ENCODE measurements at regions not wholly inside any gene's neighbourhood (a gene's known extent, or its start where the extent isn't known, plus 50 kb on each side); places are given as distances from the start of the nearest gene placed in this dataset.
"Not testable (repeated sequence)": the region's sequence is repeated elsewhere in the genome, so short reads cannot be mapped to it uniquely, and the experiment has no call there.

- no peak for TF ChIP-seq HMGA2 (CRISPR knock-in tag; IDR thresholded peaks at IDR 0.05)
- no peak for TF ChIP-seq ZNF219 (CRISPR knock-in tag; IDR thresholded peaks at IDR 0.05; ENCODE audit: borderline replicate concordance)
- TF ChIP-seq SOX15 (CRISPR knock-in tag; IDR thresholded peaks at IDR 0.05): no peak
- TF ChIP-seq TCF7 (CRISPR knock-in tag; IDR thresholded peaks at IDR 0.05; ENCODE audit: low read depth): no peak
- TF ChIP-seq ARID4B (CRISPR knock-in tag; IDR thresholded peaks at IDR 0.05; ENCODE audit: borderline replicate concordance): peak; percentile 31; the same call in 1 of the 2 replicates
- TF ChIP-seq STAT6 (CRISPR knock-in tag; conservative IDR thresholded peaks at IDR 0.05; ENCODE audit: low read depth): no peak
- TF ChIP-seq JUN (CRISPR knock-in tag; IDR thresholded peaks at IDR 0.05): peak; percentile 50; the same call in 1 of the 2 replicates
- 0 out of 2 replicates have a peak, but pooled peaks have one; percentile 15 for TF ChIP-seq FOXK1 (CRISPR knock-in tag; IDR thresholded peaks at IDR 0.05)
- peak; percentile 84; the same call in 1 of the 2 replicates for TF ChIP-seq ETV6 (CRISPR knock-in tag; IDR thresholded peaks at IDR 0.05)
- TF ChIP-seq FOXP4 (CRISPR knock-in tag; IDR thresholded peaks at IDR 0.05): peak; percentile 75; the same call in 1 of the 2 replicates
- TF ChIP-seq ZNF532 (CRISPR knock-in tag; IDR thresholded peaks at IDR 0.05; ENCODE audit: borderline replicate concordance): no peak
- TF ChIP-seq ZNF263 (CRISPR knock-in tag; IDR thresholded peaks at IDR 0.05; ENCODE audit: low read depth): no peak
Observed at GRCh38 chr10:32139223-32140073, 83.2 kb upstream of the KIF5B start (continued).

- DNase-seq (ENCODE audit: low spot score); CTCF ChIA-PET; H3K4me3 Mint-ChIP-seq; ATAC-seq; H3K27me3 Mint-ChIP-seq (ENCODE audit: low read depth); H3K9me3 Mint-ChIP-seq; H3K27ac Mint-ChIP-seq; H3K36me3 Mint-ChIP-seq; POLR2A ChIA-PET: not testable (repeated sequence)
- peaks cover 26% of the 10 kb centered on the region for H3K4me1 Mint-ChIP-seq
Observed at GRCh38 chr10:32136927-32137326, 80.7 kb upstream of the KIF5B start.

- DNase-seq (ENCODE audit: low spot score); H3K9me3 Mint-ChIP-seq; ATAC-seq; POLR2A ChIA-PET; H3K4me3 Mint-ChIP-seq; H3K27ac Mint-ChIP-seq; H3K27me3 Mint-ChIP-seq (ENCODE audit: low read depth); CTCF ChIA-PET; H3K36me3 Mint-ChIP-seq: not testable (repeated sequence)
- H3K4me1 Mint-ChIP-seq: peaks cover 27% of the 10 kb centered on the region
Observed at GRCh38 chr10:32135796-32136195, 79.6 kb upstream of the KIF5B start.

Data from WTC11 (cell line).